ENCODE measurements at regions not wholly inside any gene's neighbourhood (a gene's known extent, or its start where the extent isn't known, plus 50 kb on each side); places are given as distances from the start of the nearest gene placed in this dataset.
"Not testable (repeated sequence)": the region's sequence is repeated elsewhere in the genome, so short reads cannot be mapped to it uniquely, and the experiment has no call there.

DNA sequence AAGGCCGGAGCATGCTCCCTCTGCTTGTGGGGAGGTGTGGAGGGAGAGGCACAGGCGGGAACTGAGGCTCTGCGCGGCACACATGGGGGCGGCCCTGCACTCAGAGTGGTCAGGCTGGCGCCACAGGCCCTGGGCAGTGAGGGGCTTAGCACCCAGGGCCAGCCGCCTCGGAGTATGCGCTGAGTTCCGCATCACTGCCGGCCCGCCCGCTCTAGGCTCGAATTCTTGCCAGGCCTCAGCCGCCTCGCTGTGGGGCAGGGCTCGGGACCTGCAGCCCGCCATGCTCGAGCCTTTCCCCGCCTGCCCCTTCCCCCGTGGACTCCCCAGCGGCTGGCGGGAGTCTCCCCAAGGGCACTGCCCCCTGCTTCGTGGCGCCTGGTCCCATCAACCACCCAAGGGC is 905.9 kb downstream of the SPATA31A6 start:
- ATAC-seq; H3K27ac Mint-ChIP-seq; H3K9me3 Mint-ChIP-seq (ENCODE audit: low read depth); H3K4me1 Mint-ChIP-seq; H3K36me3 Mint-ChIP-seq (ENCODE audit: low read depth); intact Hi-C loops (cut with DNase I, micrococcal nuclease); DNase-seq; H3K4me3 Mint-ChIP-seq; H3K27me3 Mint-ChIP-seq; POLR2A ChIA-PET; CTCF ChIA-PET: not testable (repeated sequence)

DNA sequence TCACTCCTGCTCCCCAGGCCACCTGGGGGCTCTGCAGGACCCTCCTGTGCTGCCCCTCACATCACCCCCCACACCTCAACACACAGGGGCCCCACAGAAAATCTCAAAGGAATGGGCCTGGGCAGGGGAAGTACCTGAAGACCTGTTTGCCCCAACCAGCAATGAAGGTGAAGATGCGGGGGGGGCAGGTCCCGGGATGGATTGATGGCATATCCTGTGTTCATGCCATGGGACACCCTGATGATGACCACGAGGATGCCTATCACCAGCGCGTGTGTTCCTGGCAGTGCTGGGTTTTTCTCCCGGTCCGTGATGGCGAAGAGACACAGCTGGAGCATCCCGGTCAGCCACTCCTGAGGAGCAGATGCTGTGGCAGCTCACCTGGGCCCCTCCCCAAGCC is 926.9 kb downstream of the SPATA31A6 start:
- H3K36me3 Mint-ChIP-seq (ENCODE audit: low read depth); POLR2A ChIA-PET; CTCF ChIA-PET; ATAC-seq; DNase-seq; H3K4me3 Mint-ChIP-seq; intact Hi-C loops (cut with DNase I, micrococcal nuclease); H3K4me1 Mint-ChIP-seq; H3K27ac Mint-ChIP-seq; H3K27me3 Mint-ChIP-seq; H3K9me3 Mint-ChIP-seq (ENCODE audit: low read depth): not testable (repeated sequence)

DNA sequence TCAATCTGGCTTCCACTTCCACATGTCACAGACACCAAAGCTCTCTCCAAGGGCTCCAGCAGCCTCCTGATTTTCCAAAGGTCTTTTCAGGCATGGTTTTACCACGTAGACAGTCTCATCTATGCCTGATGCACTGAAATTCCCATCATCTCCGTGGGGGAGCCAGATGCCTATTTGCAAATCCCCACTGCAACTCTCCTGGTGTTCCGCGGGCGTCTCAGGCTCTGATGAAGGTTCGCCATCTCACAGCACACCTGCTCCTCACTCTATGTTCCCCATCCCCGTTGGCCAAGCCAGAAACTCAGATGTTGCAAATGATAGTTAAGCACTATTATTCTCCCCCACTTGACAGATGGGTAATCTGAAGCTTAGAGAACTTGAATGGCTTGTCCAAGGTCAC is 929.4 kb downstream of the SPATA31A6 start:
- H3K9me3 Mint-ChIP-seq (ENCODE audit: low read depth); H3K4me3 Mint-ChIP-seq; CTCF ChIA-PET; ATAC-seq; H3K4me1 Mint-ChIP-seq; H3K27ac Mint-ChIP-seq; DNase-seq; POLR2A ChIA-PET; H3K27me3 Mint-ChIP-seq; H3K36me3 Mint-ChIP-seq (ENCODE audit: low read depth); intact Hi-C loops (cut with DNase I, micrococcal nuclease): not testable (repeated sequence)

DNA sequence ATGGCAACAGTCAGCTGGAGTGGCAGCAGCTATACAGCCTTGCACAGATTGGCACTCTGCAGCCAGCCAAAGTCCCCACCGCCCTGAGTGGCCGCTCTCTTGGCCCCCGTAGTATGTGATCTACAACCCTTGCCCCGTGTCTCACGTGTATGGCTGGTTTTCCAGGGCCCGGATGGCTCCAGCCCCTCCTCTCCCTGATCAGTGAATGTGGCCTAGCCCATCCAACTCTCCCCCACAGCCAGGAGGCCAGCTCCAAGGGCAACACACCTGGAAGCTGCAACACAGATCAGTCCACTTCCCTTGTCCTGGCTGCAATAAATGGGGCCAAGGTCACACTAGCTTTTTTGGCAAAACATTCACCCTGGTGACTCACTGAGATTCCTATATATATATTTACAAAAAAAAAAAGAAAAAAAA is 932.4 kb downstream of the SPATA31A6 start:
- intact Hi-C loops (cut with DNase I, micrococcal nuclease); POLR2A ChIA-PET; H3K36me3 Mint-ChIP-seq (ENCODE audit: low read depth); ATAC-seq; H3K27ac Mint-ChIP-seq; H3K9me3 Mint-ChIP-seq (ENCODE audit: low read depth); H3K4me3 Mint-ChIP-seq; H3K27me3 Mint-ChIP-seq; H3K4me1 Mint-ChIP-seq; CTCF ChIA-PET; DNase-seq: not testable (repeated sequence)

DNA sequence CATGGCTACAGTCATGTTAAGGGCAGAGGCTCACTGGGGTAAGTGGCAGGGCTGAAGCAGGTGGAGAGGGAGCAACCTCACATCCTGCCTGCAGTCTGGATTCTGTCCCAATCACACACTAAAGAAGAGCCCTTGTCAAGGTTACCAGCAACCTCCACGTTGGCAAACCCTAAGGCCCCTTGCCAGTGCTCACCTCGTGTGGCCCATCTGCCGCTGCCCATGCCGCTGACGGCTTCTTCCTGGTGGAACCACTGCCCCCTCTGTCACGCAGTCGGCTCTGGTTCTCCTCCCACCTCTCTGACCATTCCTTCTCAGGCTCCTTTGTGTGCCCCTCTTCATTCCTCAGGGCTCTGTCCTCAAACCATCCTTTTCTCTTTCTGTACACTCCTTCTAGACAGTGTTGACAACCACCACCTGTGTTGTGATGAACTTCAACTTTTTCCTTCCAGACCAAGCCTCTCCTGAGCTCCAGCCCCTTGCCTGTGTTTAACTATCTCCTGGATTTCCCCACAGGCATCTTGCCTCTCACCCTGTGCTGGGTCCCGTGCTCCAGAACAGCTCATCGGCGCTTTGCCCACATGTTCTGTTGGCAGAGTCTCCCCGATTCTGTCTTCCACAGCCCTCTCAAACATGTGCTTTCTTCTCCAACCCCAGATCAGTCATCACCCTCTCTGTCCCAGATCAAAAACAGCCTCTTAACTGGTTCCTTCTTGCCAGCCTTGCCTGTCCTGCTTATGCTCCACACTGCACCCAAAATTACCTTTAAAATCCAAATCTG is 934.8 kb downstream of the SPATA31A6 start:
- H3K36me3 Mint-ChIP-seq (ENCODE audit: low read depth); H3K9me3 Mint-ChIP-seq (ENCODE audit: low read depth); intact Hi-C loops (cut with DNase I, micrococcal nuclease); CTCF ChIA-PET; DNase-seq; H3K4me3 Mint-ChIP-seq; H3K27ac Mint-ChIP-seq; H3K4me1 Mint-ChIP-seq; POLR2A ChIA-PET; H3K27me3 Mint-ChIP-seq; ATAC-seq: not testable (repeated sequence)

DNA sequence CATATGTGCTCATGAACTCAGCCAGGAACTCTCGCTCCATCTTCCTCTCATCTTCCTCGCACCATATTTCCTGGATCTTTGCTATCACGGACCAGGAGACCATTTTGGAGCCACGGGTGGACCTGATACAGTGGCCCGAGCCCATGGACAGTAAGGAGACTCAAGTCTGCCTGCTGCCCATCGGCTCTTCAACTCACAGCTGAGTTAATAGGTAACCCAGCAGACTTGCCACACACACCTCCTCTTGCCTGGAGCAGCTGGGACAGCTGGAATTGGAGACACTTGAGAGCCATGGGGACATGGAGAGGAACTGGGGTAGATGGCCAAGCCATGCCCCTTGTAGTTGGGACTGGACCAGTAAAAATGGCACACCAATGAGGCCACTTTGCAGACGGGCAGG is 936.1 kb downstream of the SPATA31A6 start:
- H3K36me3 Mint-ChIP-seq (ENCODE audit: low read depth); intact Hi-C loops (cut with DNase I, micrococcal nuclease); CTCF ChIA-PET; POLR2A ChIA-PET; ATAC-seq; H3K27ac Mint-ChIP-seq; H3K4me3 Mint-ChIP-seq; H3K27me3 Mint-ChIP-seq; H3K9me3 Mint-ChIP-seq (ENCODE audit: low read depth); H3K4me1 Mint-ChIP-seq; DNase-seq: not testable (repeated sequence)

DNA sequence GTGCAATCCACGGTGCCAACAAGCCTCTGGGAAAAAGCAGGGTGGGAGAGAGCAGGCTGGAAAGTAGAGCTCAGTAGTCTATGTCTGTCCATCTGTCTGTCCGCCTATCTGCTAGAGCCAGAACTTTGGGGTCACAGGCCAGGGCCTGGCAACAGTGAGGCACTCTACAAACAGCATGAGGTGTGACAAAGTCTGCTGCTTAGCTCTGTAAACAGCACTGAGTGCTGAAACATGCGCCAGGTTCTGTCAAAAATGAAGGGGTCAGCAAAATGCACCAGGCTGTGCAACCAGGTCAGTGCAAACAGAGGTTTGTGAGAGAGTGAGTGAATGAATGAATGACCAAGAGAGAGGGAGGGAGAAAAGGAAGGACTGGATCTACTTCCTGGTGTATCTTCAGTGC is 936.5 kb downstream of the SPATA31A6 start:
- H3K36me3 Mint-ChIP-seq (ENCODE audit: low read depth); H3K4me3 Mint-ChIP-seq; H3K27ac Mint-ChIP-seq; DNase-seq; H3K4me1 Mint-ChIP-seq; H3K9me3 Mint-ChIP-seq (ENCODE audit: low read depth); H3K27me3 Mint-ChIP-seq; ATAC-seq; intact Hi-C loops (cut with DNase I, micrococcal nuclease); POLR2A ChIA-PET; CTCF ChIA-PET: not testable (repeated sequence)

DNA sequence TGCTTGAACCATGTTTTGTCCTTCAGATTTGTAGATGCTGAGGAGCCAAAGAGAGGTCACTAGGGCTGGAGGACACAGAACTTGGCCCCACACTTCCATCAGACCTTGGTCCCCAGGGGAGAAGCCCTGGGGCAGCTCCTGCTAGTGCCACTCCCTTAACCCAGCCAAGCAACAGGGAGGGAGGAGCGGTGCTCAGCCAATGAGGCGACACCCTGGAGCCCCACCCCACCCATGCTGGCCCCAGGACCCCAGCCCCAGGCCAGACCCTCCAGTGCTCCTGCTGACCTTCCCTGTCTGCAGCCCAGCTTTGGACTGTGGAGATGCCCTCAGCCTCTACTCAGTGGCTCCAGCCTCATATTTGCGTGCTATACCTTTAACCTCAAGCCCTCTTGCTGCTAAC is 942.4 kb downstream of the SPATA31A6 start:
- H3K27ac Mint-ChIP-seq; POLR2A ChIA-PET; DNase-seq; H3K4me3 Mint-ChIP-seq; intact Hi-C loops (cut with DNase I, micrococcal nuclease); H3K36me3 Mint-ChIP-seq (ENCODE audit: low read depth); H3K9me3 Mint-ChIP-seq (ENCODE audit: low read depth); CTCF ChIA-PET; ATAC-seq; H3K27me3 Mint-ChIP-seq; H3K4me1 Mint-ChIP-seq: not testable (repeated sequence)

DNA sequence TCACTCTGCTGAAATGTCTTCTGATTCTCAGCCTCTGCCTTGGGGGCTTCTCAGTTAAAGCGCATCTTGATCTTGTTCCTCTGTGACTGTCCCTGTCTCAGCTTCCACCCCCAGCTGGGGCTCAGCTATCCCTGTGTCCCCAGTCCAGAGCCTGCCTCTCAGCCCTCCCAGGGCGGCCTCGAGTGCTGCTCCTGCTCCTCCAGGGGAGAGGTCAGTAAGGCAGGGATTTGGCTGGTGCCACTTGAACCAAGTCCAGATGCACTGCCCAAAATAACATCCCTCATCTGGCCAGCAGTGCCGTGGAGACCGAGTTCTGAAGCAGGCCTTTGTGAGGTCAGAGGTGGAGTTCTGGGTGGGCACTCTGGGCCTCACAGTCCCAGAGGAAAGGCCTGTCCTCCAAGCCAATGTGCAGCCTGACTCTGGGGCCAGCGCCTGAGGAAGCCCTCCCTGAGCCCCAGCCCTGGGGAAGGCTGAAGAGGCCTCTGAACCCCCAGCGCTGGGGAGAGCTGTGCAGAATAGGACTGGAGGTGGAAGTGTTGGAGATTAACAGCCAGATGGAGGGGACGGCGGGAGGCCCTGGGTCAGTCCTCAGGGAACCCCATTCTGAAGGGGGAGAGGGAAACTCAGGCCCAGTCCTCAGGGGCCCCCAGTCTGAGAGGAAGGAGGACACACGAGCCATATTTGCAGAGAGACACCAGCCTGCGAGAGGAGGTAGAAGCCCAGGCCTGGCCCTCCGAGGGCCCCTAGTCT is 943.7 kb downstream of the SPATA31A6 start:
- H3K27ac Mint-ChIP-seq; H3K9me3 Mint-ChIP-seq (ENCODE audit: low read depth); H3K36me3 Mint-ChIP-seq (ENCODE audit: low read depth); H3K27me3 Mint-ChIP-seq; POLR2A ChIA-PET; intact Hi-C loops (cut with DNase I, micrococcal nuclease); CTCF ChIA-PET; DNase-seq; H3K4me1 Mint-ChIP-seq; ATAC-seq; H3K4me3 Mint-ChIP-seq: not testable (repeated sequence)

DNA sequence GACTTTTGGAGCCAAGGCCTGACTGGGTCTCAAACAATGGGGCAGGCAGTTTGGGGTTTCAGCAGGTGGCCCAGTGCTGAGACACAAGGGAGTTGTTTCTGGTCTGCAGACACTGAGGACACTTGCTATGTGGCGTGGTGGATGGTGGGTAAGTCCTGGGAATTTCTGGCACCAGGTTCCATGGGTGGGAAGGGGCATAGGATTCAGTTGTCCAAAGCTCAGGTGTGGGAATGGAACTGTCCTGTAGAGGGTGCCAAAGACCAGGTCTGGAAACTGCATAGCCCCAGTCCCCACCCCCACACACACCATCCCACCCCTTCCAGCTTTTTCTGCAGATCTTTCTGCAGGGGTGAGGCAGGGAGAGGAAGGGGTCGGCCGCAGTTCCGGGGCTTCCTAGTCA is 944.5 kb downstream of the SPATA31A6 start:
- H3K27ac Mint-ChIP-seq; POLR2A ChIA-PET; ATAC-seq; intact Hi-C loops (cut with DNase I, micrococcal nuclease); H3K36me3 Mint-ChIP-seq (ENCODE audit: low read depth); CTCF ChIA-PET; H3K4me1 Mint-ChIP-seq; H3K9me3 Mint-ChIP-seq (ENCODE audit: low read depth); H3K4me3 Mint-ChIP-seq; H3K27me3 Mint-ChIP-seq; DNase-seq: not testable (repeated sequence)

DNA sequence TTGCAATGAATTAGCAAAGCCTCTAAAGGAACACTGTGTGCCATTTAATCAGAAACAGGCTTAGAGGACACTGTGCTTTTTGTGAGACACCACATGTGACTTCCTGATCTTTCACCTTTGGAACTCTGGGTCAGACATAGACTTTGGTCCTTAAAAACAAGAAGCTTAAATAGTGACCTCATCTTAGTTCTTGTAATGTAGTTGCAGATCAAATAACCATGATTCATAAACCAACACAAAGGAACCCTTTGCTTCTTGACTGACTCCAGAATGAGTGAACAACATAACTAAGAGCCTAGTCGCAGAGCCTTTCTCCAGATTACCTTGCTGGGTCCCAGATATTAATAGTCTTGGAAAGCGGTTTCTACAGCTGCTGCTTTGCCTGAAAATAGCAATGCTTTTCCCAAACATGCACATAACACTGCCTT is 947.3 kb downstream of the SPATA31A6 start:
- ATAC-seq; H3K36me3 Mint-ChIP-seq (ENCODE audit: low read depth); H3K4me1 Mint-ChIP-seq; H3K9me3 Mint-ChIP-seq (ENCODE audit: low read depth); POLR2A ChIA-PET; H3K27me3 Mint-ChIP-seq; DNase-seq; H3K4me3 Mint-ChIP-seq; intact Hi-C loops (cut with DNase I, micrococcal nuclease); CTCF ChIA-PET; H3K27ac Mint-ChIP-seq: not testable (repeated sequence)

DNA sequence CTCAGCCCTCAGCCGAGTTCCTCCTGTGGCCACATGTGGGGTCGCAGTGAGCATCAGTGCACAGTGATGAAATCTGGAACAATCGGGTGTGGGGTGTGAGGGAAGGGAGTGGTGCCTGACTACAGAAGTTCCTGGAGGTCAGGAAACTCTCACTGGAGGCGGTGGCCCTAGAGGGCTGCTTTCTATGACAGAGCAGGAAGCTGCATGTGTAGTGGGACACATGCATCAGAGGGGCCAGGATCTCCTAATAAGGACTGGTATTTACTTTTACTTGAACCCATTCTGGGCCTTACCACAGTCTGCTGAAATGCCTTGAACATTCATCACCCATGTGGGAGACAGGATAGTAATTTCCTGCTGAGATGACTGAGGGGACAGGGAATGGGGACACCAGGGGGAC is 952.0 kb downstream of the SPATA31A6 start:
- H3K27ac Mint-ChIP-seq; POLR2A ChIA-PET; H3K4me1 Mint-ChIP-seq; H3K36me3 Mint-ChIP-seq (ENCODE audit: low read depth); DNase-seq; ATAC-seq; CTCF ChIA-PET; H3K9me3 Mint-ChIP-seq (ENCODE audit: low read depth); intact Hi-C loops (cut with DNase I, micrococcal nuclease); H3K27me3 Mint-ChIP-seq; H3K4me3 Mint-ChIP-seq: not testable (repeated sequence)

All from activated CD4-positive, alpha-beta T cell treated with anti-CD3 and anti-CD28 coated beads for 36 hours (primary cell).